K562 (cell line): ENCODE measurements at regions not wholly inside any gene's neighbourhood (a gene's known extent, or its start where the extent isn't known, plus 50 kb on each side); places are given as distances from the start of the nearest gene placed in this dataset.

Source experiments
- ATAC-seq: fragments of 200-7000 bp; cut with Tn5 transposase; 3 replicates; pipeline ENCODE4 v1.9.1; 2020; ENCODE audit warnings: moderate library complexity
- BruUV-seq: library from RNA; stranded (reverse); fragments of 400-500 nt; replicated peaks from 2 replicates; lab custom pipeline; 2021; lab: Mats Ljungman, UMichigan
- CTCF ChIA-PET: fragments of 300-600 bp; formaldehyde crosslinking; extraction: SDS; loops from one replicate; lab custom pipeline; 2021; ENCODE audit warnings: low intra/inter-chr PET ratio; lab: Yijun Ruan, JAX
- POLR2A ChIA-PET: fragments of 300-600, 350-650 bp; sonication (Branson Sonifier 250); formaldehyde crosslinking; extraction: SDS; loops from one replicate; lab custom pipeline; 2021; ENCODE audit warnings: antibody characterized with exemption, inconsistent platforms; lab: Yijun Ruan, JAX
- DNase-seq, 4 experiments: peaks; one replicate each; pipeline versions ENCODE4 v3.0.0 to v3.0.0-alpha.2; 2011 to 2018; ENCODE audit warnings: low spot score in 3 of 4, mixed read lengths in 3 of 4; ENCODE audit errors: extremely low read depth in 1 of 4
- FAIRE-seq: peaks from 2 replicates; lab custom pipeline; 2011; peaks lifted over from hg19 to GRCh38; lab: Jason Lieb, UNC
- H2AFZ ChIP-seq: 2 replicates; pipeline ENCODE4 v1.6.0; 2011; ENCODE audit warnings: low read depth, low read length, control low read depth, inconsistent platforms
- H3K27ac ChIP-seq: fragments of 200-600 bp; 3 replicates; pipeline ENCODE4 v1.8.0; 2011; ENCODE audit warnings: low read depth, mild to moderate bottlenecking, control low read depth, inconsistent platforms, low read length, moderate library complexity, mixed read lengths; ENCODE audit errors: extremely low read depth
- H3K27me3 ChIP-seq, 2 experiments: fragments of 300-600 bp in 1 of 2; 2 replicates in 1 of 2; 3 replicates in 1 of 2; pipeline versions ENCODE4 v1.6.0 to v1.8.0; 2011; ENCODE audit warnings: inconsistent platforms in 2 of 2, low read length in 2 of 2, mild to moderate bottlenecking in 1 of 2, mixed read lengths in 1 of 2, moderate library complexity in 1 of 2; ENCODE audit not compliant: control insufficient read depth in 2 of 2, insufficient read depth in 2 of 2
- H3K36me3 ChIP-seq: fragments of 300-600 bp; 3 replicates; pipeline ENCODE4 v1.8.0; 2011; ENCODE audit warnings: mild to moderate bottlenecking, low read length, inconsistent platforms; ENCODE audit not compliant: control insufficient read depth, insufficient read depth
- H3K4me1 ChIP-seq, 2 experiments: fragments of 200-600 bp in 1 of 2; replicated peaks in 1 of 2; 2 replicates in 1 of 2; 3 replicates in 1 of 2; pipeline versions ENCODE4 v1.5.1 to v1.8.0; 2011; ENCODE audit warnings: inconsistent platforms in 2 of 2, low read length in 2 of 2, mild to moderate bottlenecking in 1 of 2, mixed read lengths in 1 of 2, moderate library complexity in 1 of 2; ENCODE audit not compliant: control insufficient read depth in 2 of 2, insufficient read depth in 2 of 2
- H3K4me2 ChIP-seq: 2 replicates; pipeline ENCODE4 v1.6.1; 2011; ENCODE audit warnings: low read length, control low read depth, inconsistent platforms, mixed read lengths; ENCODE audit not compliant: insufficient read depth
- H3K4me3 ChIP-seq: fragments of 200-600 bp; sonication (generic), shearing (Covaris generic); 2 replicates; pipeline ENCODE4 v1.5.1; 2016; ENCODE audit warnings: control low read depth, inconsistent platforms
- H3K79me2 ChIP-seq: fragments of 200-600 bp; 3 replicates; pipeline ENCODE4 v1.8.0; 2011; ENCODE audit warnings: low read length, inconsistent platforms; ENCODE audit not compliant: control insufficient read depth, insufficient read depth
- H3K9ac ChIP-seq, 2 experiments: 2 replicates each; pipeline versions ENCODE4 v1.6.0 to v1.6.1; 2011; ENCODE audit warnings: low read depth in 2 of 2, low read length in 2 of 2, control low read depth in 1 of 2, inconsistent platforms in 1 of 2, mild to moderate bottlenecking in 1 of 2, mixed read lengths in 1 of 2; ENCODE audit not compliant: insufficient read depth in 1 of 2
- H3K9me1 ChIP-seq: one replicate; pipeline ENCODE4 v1.6.0; 2011; ENCODE audit warnings: inconsistent platforms, mild to moderate bottlenecking, low read length, moderate library complexity; ENCODE audit not compliant: control insufficient read depth, insufficient read depth
- H3K9me3 ChIP-seq: replicated peaks from 2 replicates; pipeline ENCODE4 v1.5.1; 2011; ENCODE audit warnings: low read depth, low read length, inconsistent platforms; ENCODE audit not compliant: control insufficient read depth, insufficient read depth
- H4K20me1 ChIP-seq: replicated peaks from 2 replicates; pipeline ENCODE4 v1.6.1; 2011; ENCODE audit warnings: low read length, inconsistent platforms, mixed read lengths; ENCODE audit not compliant: control insufficient read depth, insufficient read depth
- PRMT5 ChIP-seq: sonication (generic); formaldehyde crosslinking; IDR thresholded peaks from 2 replicates; pipeline ENCODE4 v1.5.0; 2020; ENCODE audit warnings: missing genetic modification reagents
- ZNF778 ChIP-seq: fragments of 450-650 bp; formaldehyde crosslinking; IDR thresholded peaks from 2 replicates; pipeline ENCODE4 v1.4.0; 2020; ENCODE audit warnings: mild to moderate bottlenecking, moderate library complexity
- WGBS: fragments of 100-300 bp; shearing (Covaris generic); methylation state at CpG from one replicate; pipeline ENCODE4 v1.1.6; 2016; ENCODE audit warnings: low coverage, mixed read lengths; ENCODE audit not compliant: insufficient coverage; ENCODE audit errors: missing lambda C conversion rate; 5-methylcytosine and 5-hydroxymethylcytosine counted together
- in situ Hi-C: fragments of 300-500 bp; cut with MboI; formaldehyde crosslinking; loops from 4 replicates; pipeline ENCODE4 v1.15.0; 2018; ENCODE audit warnings: inconsistent platforms, mixed read lengths
- intact Hi-C: fragments of 100-400 bp; cut with micrococcal nuclease; formaldehyde crosslinking; loops from 2 replicates; pipeline ENCODE4 v1.14.2; 2022
- TF ChIP-seq, protein P1 (sequence below): fragments of 250-450 bp; sonication (Bioruptor Pico); IDR thresholded peaks from 2 replicates; pipeline ENCODE4 v1.4.0; 2020
- TF ChIP-seq, protein P2 (sequence below), 2 experiments: fragments of 450-650 bp in 1 of 2; IDR thresholded peaks; 2 replicates each; pipeline ENCODE4 v1.6.1; 2011 to 2017; ENCODE audit warnings: low read depth in 2 of 2, antibody characterized with exemption in 1 of 2, borderline replicate concordance in 1 of 2, low read length in 1 of 2, mild to moderate bottlenecking in 1 of 2, mixed read lengths in 1 of 2; ENCODE audit not compliant: control insufficient read depth in 1 of 2
- TF ChIP-seq, protein P3 (sequence below), 2 experiments: fragments of 150-350 bp in 1 of 2; IDR thresholded peaks; 2 replicates each; pipeline ENCODE4 v1.6.1; 2012 to 2016; ENCODE audit warnings: low read depth in 2 of 2, low read length in 2 of 2, mild to moderate bottlenecking in 1 of 2, moderate library complexity in 1 of 2

DNA sequence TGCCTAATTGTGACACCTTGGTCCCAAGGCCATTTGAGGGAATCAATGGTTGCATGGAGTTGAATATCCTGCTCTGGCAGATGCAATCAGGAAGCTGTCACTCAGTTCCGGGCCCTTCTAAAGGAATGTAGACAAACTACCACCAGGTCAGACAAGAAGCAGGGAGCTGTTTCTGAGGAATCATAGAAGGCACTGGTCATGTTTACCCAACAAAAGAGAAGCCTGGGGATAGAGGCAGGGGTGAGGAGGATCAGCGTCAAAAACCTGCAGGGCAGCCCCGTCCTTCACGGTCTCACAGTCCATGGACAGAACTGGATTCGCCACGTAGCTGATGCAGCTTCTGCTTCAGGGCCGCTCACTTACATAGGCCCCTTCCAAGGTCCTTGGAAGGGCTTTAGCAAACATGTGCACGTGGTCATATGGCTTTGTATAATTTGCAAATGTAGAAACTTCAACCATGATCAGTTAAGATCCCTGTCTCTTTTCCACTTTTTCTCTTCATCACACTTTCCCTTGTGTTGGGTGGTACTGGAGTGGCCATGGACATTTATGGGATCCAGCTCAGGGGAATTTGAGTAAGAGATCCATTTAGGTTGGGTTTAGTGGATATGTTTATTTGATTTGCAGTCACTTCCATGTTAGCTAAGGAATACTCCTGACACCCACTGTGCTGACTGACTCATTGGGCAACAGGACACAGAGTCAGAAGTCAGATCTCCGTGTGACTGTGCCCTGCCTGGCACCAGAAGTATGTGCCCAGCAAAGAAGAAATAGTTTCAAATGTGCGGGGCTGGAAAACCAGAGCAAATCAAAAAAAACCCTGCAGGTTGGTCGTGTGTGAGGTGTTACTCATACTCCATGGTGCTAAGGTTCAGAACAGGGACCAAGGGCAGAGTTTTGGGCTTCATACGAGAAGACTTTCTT lies 60.0 kb upstream of the ZFAND3 start:
- DNase-seq (no peak), FAIRE-seq (no peak), ATAC-seq (no peak)
- POLR2A ChIA-PET, result interaction anchor here (0.6 to 0.8 kb wide), 2 partner anchors 25 to 115 kb away, joined by 3 read pairs; no protein-coding TSS in a partner anchor
- CTCF ChIA-PET, result no interaction called here
- peaks cover 0 to 4% of the 10 kb centered on the region in 2 experiments; a peak in 2 of 5 replicates for H3K4me1 ChIP-seq
- H3K9me1 ChIP-seq, result no peaks in the 10 kb centered on the region
- peaks cover 3% of the 10 kb centered on the region for H4K20me1 ChIP-seq
- intact Hi-C loops, result no loop called here
- H3K27ac ChIP-seq, result no peak overlapping the region
- H3K9me3 ChIP-seq, result no peaks in the 10 kb centered on the region
- H3K79me2 ChIP-seq, result no peaks in the 10 kb centered on the region
- peaks cover 64 to 66% of the 10 kb centered on the region in 2 experiments for H3K27me3 ChIP-seq
- H3K9ac ChIP-seq, result no peak overlapping the region
- no peak overlapping the region for H3K4me3 ChIP-seq
- in situ Hi-C loops, result no loop called here
- H3K4me2 ChIP-seq, result no peak overlapping the region
- WGBS, result 3% methylated on average over 12 of the region's 12 CpGs
- no TSS peak for BruUV-seq
- H2AFZ ChIP-seq, result no peak overlapping the region
- H3K36me3 ChIP-seq, result no peaks in the 10 kb centered on the region
- TF ChIP-seq, protein P1, sequence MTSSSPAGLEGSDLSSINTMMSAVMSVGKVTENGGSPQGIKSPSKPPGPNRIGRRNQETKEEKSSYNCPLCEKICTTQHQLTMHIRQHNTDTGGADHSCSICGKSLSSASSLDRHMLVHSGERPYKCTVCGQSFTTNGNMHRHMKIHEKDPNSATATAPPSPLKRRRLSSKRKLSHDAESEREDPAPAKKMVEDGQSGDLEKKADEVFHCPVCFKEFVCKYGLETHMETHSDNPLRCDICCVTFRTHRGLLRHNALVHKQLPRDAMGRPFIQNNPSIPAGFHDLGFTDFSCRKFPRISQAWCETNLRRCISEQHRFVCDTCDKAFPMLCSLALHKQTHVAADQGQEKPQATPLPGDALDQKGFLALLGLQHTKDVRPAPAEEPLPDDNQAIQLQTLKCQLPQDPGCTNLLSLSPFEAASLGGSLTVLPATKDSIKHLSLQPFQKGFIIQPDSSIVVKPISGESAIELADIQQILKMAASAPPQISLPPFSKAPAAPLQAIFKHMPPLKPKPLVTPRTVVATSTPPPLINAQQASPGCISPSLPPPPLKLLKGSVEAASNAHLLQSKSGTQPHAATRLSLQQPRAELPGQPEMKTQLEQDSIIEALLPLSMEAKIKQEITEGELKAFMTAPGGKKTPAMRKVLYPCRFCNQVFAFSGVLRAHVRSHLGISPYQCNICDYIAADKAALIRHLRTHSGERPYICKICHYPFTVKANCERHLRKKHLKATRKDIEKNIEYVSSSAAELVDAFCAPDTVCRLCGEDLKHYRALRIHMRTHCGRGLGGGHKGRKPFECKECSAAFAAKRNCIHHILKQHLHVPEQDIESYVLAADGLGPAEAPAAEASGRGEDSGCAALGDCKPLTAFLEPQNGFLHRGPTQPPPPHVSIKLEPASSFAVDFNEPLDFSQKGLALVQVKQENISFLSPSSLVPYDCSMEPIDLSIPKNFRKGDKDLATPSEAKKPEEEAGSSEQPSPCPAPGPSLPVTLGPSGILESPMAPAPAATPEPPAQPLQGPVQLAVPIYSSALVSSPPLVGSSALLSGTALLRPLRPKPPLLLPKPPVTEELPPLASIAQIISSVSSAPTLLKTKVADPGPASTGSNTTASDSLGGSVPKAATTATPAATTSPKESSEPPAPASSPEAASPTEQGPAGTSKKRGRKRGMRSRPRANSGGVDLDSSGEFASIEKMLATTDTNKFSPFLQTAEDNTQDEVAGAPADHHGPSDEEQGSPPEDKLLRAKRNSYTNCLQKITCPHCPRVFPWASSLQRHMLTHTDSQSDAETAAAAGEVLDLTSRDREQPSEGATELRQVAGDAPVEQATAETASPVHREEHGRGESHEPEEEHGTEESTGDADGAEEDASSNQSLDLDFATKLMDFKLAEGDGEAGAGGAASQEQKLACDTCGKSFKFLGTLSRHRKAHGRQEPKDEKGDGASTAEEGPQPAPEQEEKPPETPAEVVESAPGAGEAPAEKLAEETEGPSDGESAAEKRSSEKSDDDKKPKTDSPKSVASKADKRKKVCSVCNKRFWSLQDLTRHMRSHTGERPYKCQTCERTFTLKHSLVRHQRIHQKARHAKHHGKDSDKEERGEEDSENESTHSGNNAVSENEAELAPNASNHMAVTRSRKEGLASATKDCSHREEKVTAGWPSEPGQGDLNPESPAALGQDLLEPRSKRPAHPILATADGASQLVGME (CRISPR knock-in tag), result no peak
- no peak for TF ChIP-seq PRMT5 (CRISPR knock-in tag)
- no peak for TF ChIP-seq ZNF778 (CRISPR knock-in tag)
- TF ChIP-seq, protein P2, sequence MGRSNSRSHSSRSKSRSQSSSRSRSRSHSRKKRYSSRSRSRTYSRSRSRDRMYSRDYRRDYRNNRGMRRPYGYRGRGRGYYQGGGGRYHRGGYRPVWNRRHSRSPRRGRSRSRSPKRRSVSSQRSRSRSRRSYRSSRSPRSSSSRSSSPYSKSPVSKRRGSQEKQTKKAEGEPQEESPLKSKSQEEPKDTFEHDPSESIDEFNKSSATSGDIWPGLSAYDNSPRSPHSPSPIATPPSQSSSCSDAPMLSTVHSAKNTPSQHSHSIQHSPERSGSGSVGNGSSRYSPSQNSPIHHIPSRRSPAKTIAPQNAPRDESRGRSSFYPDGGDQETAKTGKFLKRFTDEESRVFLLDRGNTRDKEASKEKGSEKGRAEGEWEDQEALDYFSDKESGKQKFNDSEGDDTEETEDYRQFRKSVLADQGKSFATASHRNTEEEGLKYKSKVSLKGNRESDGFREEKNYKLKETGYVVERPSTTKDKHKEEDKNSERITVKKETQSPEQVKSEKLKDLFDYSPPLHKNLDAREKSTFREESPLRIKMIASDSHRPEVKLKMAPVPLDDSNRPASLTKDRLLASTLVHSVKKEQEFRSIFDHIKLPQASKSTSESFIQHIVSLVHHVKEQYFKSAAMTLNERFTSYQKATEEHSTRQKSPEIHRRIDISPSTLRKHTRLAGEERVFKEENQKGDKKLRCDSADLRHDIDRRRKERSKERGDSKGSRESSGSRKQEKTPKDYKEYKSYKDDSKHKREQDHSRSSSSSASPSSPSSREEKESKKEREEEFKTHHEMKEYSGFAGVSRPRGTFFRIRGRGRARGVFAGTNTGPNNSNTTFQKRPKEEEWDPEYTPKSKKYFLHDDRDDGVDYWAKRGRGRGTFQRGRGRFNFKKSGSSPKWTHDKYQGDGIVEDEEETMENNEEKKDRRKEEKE (IDR thresholded peaks at IDR 0.05; ENCODE audit: borderline replicate concordance in 1 of 2, control insufficient read depth in 1 of 2, low read depth in 2 of 2, low read length in 1 of 2), result no peak
- TF ChIP-seq, protein P3, sequence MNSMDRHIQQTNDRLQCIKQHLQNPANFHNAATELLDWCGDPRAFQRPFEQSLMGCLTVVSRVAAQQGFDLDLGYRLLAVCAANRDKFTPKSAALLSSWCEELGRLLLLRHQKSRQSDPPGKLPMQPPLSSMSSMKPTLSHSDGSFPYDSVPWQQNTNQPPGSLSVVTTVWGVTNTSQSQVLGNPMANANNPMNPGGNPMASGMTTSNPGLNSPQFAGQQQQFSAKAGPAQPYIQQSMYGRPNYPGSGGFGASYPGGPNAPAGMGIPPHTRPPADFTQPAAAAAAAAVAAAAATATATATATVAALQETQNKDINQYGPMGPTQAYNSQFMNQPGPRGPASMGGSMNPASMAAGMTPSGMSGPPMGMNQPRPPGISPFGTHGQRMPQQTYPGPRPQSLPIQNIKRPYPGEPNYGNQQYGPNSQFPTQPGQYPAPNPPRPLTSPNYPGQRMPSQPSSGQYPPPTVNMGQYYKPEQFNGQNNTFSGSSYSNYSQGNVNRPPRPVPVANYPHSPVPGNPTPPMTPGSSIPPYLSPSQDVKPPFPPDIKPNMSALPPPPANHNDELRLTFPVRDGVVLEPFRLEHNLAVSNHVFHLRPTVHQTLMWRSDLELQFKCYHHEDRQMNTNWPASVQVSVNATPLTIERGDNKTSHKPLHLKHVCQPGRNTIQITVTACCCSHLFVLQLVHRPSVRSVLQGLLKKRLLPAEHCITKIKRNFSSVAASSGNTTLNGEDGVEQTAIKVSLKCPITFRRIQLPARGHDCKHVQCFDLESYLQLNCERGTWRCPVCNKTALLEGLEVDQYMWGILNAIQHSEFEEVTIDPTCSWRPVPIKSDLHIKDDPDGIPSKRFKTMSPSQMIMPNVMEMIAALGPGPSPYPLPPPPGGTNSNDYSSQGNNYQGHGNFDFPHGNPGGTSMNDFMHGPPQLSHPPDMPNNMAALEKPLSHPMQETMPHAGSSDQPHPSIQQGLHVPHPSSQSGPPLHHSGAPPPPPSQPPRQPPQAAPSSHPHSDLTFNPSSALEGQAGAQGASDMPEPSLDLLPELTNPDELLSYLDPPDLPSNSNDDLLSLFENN (IDR thresholded peaks at IDR 0.05; ENCODE audit: low read depth in 2 of 2, low read length in 2 of 2), result no peak
